SHP77 (cell line): ENCODE measurements at regions not wholly inside any gene's neighbourhood (a gene's known extent, or its start where the extent isn't known, plus 50 kb on each side); places are given as distances from the start of the nearest gene placed in this dataset.
A peak's percentile ranks its signal among the peaks of the same experiment; 100 is the strongest.
"Not testable (repeated sequence)": the region's sequence is repeated elsewhere in the genome, so short reads cannot be mapped to it uniquely, and the experiment has no call there.

Experiments used
- DNase-seq, 2 experiments: peaks; one replicate each; lab custom pipeline; 2025; lab: John Stamatoyannopoulos, UW

- DNase-seq, result no peak
These were observed 149.3 kb downstream of the TGFB2 start for GRCh38 chr1:218494449-218494852.

GRCh38 chr1:218495931-218496330 is 150.8 kb downstream of the TGFB2 start:
- DNase-seq, result no peak

DNA sequence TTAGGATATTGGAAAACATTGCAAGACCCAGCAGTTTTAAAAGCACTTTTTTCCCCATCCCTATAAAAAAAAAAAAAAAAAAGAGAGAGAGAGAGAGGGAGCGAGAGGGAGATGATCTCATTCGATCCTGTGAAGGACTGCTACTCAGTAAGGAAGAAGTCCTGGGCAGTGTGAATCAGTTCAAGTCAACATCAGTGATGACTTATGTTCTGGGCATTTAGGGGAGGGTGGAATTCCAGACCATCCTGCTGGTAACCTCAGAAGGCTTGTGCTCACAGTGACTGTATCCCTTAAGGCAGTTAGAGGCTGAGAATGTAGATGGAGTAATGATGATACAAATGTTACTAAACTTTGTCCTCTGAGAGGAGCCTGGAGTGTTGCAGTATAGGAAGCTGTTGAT is 151.4 kb downstream of the TGFB2 start:
- DNase-seq, result no peak

DNA sequence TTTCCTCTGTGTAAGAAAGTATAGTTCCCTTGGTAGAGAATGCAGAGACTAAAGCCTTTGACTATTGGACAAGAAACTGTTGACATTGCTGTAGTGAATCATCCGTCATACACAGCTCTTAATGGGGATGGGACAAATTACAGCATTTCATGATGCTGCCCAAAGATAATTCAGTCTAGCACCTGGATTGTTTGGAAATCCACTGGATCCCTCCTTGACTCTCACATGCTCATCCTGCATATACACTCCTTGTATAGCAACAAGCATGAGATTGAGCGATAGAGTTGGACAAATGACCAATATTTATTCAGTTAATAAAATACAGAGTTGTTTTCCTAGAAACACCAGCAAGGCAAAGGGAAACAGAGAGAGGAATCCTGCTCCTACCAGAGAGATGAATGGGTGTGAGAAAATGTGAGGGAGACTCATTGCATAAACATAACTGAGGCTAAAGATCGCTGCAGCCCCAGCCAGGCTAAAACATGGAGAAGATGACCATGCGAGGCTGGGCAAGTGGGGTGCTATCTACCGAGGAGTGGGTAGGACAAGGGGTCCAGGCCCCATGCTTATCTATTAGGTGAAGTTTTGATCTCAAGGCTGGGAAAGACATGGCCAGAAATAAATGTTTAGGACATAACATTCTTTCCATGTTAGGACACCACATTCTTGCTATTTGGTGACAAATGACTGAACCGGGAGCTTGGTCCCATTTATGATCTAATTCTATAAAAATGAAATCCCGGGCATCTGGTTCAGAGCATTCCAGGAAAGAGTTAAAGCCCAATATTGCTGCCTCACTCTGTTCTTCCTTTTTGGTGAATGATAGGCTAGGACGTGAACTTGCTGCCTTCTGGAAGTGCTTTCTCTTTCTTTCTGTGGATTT is 153.2 kb downstream of the TGFB2 start:
- DNase-seq, result no peak

GRCh38 chr1:218499011-218499691 is 154.0 kb downstream of the TGFB2 start:
- DNase-seq, result no peak

DNA sequence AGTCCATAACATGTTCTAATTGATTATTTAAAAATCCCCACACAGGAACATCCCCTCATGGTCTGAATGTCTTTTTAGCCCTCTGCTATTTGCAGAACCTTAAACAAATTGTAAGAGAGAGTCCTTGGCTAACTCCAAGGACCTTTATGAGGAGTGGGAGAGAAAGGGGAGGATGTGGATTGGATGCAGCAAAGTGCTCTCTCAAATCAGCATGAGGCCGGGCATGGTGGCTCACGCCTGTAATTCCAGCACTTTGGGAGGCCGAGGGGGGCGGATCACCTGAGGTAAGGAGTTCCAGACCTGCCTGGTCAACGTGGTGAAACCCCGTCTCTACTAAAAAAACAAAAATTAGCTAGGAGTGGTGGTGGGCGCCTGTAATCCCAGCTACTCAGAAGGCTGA is 154.8 kb downstream of the TGFB2 start:
- DNase-seq, result no peak

GRCh38 chr1:218501161-218501560 is 156.0 kb downstream of the TGFB2 start:
- DNase-seq, result no peak

GRCh38 chr1:218502383-218502782 is 157.2 kb downstream of the TGFB2 start:
- no peak for DNase-seq

GRCh38 chr1:218503102-218503501 is 158.0 kb downstream of the TGFB2 start:
- DNase-seq, result no peak

GRCh38 chr1:218507355-218508002 is 162.3 kb downstream of the TGFB2 start:
- no peak for DNase-seq

DNA sequence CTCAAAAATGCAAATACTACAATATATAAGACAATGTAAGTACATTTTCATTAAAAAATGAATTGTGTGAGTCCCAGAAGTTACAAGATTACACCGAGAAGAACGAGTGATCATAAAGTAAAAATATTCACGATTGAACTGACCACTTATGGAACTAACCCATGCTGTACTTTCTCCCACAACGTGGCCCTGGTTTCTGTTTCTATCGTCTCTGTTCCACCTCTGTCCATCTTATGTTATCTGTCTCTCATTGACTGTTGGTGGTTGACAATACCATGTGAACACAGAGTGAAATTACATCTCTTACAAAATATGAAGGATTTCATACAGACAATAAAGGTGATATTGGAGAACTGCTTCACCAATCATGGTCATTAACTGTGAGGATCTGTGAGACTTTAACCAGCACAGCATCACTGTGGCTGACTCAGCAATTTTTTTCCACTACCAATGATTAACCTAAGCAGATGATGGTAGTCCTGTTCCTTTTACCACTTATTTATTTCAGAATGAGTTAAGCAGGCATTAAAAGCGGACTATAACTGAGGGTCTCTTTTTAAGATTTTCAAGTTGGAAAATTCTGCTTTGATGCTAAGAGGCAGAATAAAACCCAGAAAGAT is 165.1 kb downstream of the TGFB2 start:
- no peak for DNase-seq

DNA sequence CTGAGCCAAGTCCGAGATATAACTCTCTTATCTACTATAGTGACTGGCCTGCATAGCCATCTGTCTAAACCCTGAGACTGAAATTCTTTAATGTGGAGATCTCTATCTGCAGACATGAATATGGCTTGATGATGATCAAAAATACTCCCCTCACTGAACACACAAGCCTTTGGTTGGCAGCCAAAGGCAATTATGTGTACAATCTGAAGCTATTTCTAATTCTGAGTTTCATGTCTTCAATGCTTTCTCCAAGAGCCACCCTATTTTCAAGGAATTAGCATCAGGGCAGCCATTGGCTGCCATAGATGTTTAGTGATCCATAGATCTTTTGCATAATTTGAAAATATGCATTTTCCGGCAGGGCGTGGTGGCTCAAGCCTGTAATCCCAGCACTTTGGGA is 168.2 kb downstream of the TGFB2 start:
- DNase-seq, result no peak

- no peak for DNase-seq
These were observed 169.6 kb downstream of the TGFB2 start for GRCh38 chr1:218514689-218515088.

DNA sequence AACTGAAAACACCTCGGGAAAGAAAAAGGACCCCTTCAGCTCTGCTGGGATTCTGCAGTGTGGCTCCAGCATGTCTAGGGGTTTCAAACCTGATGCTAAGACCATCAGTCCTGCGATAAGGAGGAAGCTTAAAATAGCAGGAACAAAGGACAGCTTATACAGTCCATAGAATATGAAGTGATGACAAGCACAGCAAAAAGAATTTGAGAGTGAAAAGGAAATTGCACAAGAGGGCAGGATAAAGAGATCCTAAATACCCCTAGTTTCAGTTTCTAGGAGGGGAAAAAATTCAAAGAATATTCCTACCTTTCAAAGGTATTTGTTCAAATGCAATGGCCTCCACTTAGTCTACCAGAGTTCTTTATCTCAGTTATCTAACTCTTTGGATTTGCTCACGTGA is 171.4 kb downstream of the TGFB2 start:
- DNase-seq, result no peak

DNA sequence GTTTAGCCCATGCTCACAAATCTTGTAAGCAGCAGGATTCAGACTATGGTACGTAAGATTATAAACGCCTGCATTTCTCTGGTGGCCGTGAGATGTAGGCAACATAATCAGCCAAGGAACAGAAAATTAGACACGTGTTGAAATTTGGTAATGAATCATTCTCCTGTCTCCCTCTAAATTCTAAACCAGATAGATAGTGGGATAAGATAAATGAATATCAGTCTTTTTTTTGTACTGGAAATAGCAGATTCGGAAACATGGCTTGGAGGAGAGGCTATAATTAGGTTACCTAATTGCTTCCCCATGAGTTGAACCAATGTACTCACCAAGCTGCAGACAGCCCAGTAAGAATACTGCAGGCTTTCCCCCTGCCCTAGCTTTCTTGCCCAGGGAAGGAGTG is 172.3 kb downstream of the TGFB2 start:
- no peak for DNase-seq

GRCh38 chr1:218518216-218518740 is 173.1 kb downstream of the TGFB2 start:
- DNase-seq, result no peak

DNA sequence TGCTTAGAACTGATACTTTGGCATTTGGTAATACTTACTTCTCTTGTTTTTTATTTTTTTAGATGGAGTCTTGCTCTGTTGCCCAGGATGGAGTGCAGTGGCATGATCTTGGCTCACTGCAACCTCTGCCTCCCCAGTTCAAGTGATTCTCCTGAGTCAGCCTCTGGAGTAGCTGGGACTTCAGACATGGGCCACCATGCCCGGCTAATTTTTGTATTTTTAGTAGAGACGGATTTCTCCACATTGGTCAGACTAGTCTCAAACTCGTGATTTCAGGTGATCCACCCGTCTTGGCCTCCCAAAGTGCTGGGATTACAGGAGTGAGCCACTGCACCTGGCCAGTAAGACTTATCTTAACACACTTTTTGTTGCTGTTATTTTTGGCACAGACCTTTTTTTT is 175.5 kb downstream of the TGFB2 start:
- not testable (repeated sequence) for DNase-seq

DNA sequence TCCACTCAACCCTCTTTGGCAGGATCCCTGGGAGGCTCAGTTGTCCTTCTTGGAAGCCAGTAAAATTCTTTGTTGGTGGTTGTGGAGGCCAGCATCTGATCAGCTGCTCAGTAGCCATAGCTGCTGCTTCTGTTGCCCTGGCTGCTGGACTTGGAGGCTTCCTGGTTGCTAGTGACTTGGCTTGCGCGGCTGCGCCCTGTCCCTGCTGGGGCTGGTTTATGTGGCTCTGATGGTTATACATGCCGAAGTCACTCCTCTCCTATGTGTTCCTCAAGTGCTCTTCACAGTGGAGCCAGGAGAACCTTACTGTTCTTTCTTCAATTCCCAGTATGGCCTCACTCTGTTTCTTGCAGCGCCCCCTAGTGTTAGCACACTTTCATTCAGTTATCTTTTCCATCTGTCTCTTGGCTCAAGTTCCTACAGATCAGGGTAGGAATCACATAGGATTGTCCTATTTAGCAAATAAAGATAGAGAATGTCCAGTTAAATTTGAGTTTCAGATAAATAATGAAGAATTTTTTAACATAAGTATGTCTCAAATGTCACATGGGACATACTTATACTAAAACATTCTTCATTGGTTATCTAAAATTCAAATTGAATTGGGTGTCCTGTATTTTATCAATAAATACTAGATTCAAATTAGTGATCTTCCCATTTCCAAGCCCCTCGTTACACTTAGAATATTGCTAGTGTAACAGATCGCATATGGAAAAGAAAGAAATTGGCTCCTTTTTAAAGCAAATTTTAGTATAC is 176.5 kb downstream of the TGFB2 start:
- DNase-seq, result peak in 1 of 2 experiments; percentile 49

- no peak for DNase-seq
These were observed 179.4 kb downstream of the TGFB2 start for GRCh38 chr1:218524526-218524925.

DNA sequence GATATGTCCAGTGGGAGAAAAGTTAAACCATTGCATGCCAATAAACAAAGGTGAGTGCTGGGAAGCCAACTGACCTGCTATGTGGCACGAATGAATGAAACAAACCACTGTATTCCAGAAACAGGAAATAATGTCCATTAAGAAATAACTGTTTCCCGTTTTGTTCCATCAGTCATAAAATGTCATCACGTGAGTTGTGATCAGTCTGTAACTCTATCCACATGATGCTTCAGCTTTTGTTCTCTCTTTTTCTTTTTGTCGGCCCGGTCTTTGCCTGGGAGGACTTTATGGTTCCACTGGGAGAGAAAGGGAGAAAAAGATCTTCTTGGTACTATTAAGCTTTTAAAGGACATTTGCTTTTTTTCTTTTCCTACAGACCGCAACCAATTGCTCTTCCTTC is 179.9 kb downstream of the TGFB2 start:
- DNase-seq, result no peak

- no peak for DNase-seq
These were observed 180.5 kb downstream of the TGFB2 start for GRCh38 chr1:218525451-218526197.
